ENCODE measurements at regions not wholly inside any gene's neighbourhood (a gene's known extent, or its start where the extent isn't known, plus 50 kb on each side); places are given as distances from the start of the nearest gene placed in this dataset.

DNA sequence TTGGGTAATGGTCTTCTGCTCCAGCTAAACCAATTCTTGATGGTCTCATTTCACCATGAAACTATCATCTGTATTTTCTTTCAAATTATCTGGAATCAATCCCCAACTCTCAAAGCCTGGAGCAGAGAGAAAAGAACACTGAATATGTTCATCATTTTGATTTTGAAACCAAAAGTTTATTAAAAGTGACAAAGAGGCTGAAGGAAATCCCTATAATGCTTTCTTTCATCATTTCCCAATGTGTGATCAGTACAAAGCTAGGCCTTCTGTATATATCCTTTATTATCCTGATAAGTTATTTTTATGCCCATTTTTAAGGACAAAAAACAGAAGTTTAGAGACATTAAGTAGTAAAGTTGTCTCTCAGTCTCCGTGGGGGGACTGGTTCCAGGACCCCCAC is 50.1 kb upstream of the MBNL1 start:
- TF ChIP-seq, protein P1, sequence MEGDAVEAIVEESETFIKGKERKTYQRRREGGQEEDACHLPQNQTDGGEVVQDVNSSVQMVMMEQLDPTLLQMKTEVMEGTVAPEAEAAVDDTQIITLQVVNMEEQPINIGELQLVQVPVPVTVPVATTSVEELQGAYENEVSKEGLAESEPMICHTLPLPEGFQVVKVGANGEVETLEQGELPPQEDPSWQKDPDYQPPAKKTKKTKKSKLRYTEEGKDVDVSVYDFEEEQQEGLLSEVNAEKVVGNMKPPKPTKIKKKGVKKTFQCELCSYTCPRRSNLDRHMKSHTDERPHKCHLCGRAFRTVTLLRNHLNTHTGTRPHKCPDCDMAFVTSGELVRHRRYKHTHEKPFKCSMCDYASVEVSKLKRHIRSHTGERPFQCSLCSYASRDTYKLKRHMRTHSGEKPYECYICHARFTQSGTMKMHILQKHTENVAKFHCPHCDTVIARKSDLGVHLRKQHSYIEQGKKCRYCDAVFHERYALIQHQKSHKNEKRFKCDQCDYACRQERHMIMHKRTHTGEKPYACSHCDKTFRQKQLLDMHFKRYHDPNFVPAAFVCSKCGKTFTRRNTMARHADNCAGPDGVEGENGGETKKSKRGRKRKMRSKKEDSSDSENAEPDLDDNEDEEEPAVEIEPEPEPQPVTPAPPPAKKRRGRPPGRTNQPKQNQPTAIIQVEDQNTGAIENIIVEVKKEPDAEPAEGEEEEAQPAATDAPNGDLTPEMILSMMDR (IDR thresholded peaks at IDR 0.05; ENCODE audit: low read depth, low read length, missing input control) = no peak
- TF ChIP-seq TAF1 (conservative IDR thresholded peaks at IDR 0.05) = no peak
- no peak for TF ChIP-seq FOXA1 (IDR thresholded peaks at IDR 0.05)
- no peak for TF ChIP-seq JUND (IDR thresholded peaks at IDR 0.05)
- TF ChIP-seq, protein P2, sequence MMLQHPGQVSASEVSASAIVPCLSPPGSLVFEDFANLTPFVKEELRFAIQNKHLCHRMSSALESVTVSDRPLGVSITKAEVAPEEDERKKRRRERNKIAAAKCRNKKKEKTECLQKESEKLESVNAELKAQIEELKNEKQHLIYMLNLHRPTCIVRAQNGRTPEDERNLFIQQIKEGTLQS (IDR thresholded peaks at IDR 0.05) = no peak
- no peak for TF ChIP-seq RAD21 (IDR thresholded peaks at IDR 0.05)
- no peak for TF ChIP-seq YY1 (IDR thresholded peaks at IDR 0.05)
- TF ChIP-seq RXRA (IDR thresholded peaks at IDR 0.05) = no peak
